ELF-1 (cell line): ENCODE measurements at regions not wholly inside any gene's neighbourhood (a gene's known extent, or its start where the extent isn't known, plus 50 kb on each side); places are given as distances from the start of the nearest gene placed in this dataset.
"Not testable (repeated sequence)": the region's sequence is repeated elsewhere in the genome, so short reads cannot be mapped to it uniquely, and the experiment has no call there.

Experiments
- DNase-seq: peaks from one replicate; pipeline ENCODE4 v3.0.0-alpha.2; 2016; ENCODE audit warnings: low read depth, low spot score

GRCh38 chr5:100232736-100233135, 302.4 kb upstream of the FAM174A start:
- DNase-seq, result no peak

- DNase-seq, result no peak
Measured at GRCh38 chr5:100188778-100189177, 346.4 kb upstream of the FAM174A start.

DNA sequence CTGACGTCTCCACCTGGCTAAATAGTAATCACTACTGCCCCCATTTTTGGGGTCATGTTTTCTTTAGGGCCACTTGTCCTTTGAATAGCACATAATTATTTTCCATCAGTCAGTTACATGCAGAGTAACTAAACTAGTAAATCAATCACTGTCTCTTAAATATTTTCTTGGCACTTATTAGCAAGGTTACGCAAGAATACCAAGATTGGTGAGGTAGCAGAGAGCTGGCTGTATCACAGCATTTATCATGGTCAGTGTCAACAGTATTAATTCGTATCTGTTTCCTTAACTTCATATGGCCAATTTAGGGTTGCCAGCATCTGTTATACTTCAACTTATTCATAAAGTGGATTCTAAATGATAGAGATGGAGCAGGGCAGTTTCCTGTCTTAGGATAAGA, 346.8 kb upstream of the FAM174A start:
- no peak for DNase-seq

DNA sequence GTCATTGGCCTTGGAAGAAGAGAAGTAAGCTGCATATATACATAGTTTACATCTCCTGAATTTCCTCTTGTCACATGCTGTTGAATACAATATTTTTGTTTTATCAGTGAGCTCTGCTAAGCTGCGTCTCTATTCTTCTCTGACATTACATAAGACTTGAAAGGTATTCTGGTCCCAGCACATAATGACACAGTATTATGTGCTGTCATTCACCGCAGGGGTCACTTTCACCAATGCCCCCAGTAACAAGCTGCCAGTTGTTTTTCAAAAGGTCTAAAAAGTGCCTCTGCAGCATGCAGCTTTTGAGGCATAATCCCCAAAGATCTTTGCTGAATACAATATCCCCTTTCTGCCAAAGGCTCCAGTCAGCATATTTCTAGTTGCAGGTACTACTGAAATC, 349.0 kb upstream of the FAM174A start:
- DNase-seq, result no peak

DNA sequence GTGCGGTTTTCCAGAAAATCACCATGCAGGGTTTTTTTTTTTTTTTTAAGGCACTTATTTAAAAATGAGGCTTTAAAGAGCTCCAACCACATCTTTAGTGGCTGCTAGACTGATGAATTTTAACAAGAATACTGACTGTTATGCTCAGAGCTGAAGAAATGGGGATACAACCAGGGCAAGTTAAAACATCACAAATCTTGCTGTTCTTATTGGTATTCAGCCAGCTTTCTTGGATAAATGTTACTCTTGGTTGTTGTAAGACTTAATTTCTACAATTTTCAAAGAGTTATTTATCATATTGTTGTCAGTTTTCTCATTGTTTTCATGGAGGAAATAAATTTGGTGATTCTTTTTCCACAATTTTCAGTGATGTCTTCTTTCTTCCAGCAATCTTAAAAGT, 352.8 kb upstream of the FAM174A start:
- no peak for DNase-seq

DNA sequence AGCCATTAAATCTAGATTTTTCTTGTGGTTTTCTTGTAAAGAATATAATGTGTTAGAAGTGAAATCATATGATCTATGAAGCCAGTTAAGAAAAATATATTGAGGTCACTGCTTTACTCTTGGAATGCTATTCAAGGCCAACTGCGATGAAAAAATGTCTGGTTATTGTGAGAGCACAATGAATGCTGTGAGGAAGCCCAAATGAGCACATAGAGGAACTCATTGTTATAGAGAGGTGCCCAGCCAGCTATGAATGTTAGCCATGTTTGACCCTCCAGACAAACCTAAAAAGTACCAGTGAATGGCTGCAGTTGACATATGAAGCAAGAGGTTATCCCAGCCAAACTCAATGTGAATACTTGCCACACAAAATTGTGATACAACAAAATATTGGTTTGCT, 359.8 kb upstream of the FAM174A start:
- no peak for DNase-seq

- no peak for DNase-seq
Measured at GRCh38 chr5:100165309-100165708, 369.9 kb upstream of the FAM174A start.

GRCh38 chr5:100161868-100162267, 373.3 kb upstream of the FAM174A start:
- no peak for DNase-seq

DNA sequence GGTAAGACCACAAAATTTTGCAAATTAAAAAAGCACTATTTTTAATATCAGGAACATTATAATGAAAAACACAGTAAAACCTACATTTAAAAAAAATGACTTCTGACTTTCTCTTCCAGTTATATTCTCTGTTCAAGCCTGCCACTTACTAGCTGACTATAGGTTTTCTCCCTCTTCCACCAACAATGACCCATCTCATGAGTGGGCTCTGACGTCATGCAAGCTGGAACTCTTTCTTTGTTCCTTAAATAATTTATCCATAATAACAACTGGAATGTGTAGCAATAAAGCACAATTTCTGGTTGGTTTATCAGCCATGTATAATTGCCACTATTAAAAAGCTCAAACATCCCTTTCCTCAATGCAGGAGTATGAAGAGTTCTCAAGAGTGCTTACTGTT, 378.1 kb upstream of the FAM174A start:
- no peak for DNase-seq

DNA sequence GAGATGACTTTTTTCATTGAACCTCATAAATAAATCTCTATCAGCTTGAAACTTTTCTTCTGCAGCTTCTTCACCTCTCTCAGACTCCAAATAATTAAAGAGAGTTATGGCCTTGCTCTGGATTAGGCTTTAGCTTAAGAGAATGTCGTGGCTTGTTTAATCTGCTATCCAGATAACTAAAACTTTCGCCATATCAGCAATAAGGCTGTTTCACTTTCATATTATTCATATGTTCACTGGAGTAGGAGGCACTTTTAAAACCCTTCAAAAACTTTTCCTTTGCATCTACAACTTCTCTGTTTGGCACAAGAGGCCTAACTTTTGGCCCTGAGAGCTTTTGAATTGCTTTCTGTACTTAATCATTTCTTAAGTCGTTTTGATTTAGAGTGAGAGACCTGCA, 386.9 kb upstream of the FAM174A start:
- no peak for DNase-seq

DNA sequence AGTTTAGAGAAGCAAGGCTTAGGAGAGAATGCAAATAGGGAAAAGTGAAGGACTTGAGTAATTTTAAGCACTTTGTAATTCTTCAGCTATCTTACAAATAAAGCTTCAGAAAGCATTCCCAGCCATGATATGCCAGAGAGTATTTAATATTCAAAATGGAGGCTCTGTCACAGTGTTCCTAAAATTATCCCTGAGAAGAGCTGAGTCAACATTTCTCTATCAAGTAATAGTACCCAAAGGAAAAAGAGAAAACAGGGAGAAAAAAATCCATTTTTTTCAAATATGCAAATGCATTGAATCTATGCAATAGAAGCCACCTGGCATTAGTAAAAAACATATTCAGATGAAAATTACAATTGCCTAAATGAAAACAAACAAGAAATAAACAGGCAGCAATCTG, 392.6 kb upstream of the FAM174A start:
- DNase-seq, result no peak

DNA sequence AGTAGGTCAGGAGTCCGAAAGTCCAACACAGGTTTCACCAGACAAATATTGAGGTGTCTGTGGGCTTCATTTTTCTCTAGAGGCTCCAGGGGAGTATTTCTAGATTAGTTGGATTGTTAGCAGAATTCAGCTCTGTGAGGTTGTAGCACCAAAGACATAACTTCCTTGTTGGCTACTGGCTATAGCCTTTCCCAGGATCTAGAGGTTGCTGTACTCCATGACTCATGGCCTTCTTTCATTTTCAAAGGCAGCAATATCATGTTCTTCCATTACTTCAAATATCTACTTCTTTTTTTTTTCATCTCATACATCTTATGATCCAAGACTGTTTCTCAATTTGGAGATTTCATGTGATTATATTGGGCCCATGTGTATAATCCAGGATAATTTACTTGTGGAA, 404.0 kb upstream of the FAM174A start:
- no peak for DNase-seq

DNA sequence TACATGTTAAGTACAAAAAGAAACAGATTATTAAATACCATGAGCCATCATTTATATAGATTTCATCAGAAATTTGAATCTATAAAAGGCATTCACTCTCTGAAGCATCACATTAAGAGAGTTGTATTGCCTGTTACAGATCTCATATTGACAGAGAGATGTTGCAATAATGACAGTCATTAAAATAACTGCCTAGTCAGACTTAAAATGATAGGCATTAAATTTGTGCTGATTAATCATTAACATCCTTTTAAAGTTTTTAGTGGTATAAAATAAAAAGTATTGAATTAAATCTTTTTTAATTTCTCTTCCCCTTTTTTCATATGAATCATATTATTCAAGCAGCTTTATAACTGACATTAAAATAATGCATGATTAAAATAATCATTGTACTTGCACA, 404.9 kb upstream of the FAM174A start:
- DNase-seq, result no peak

- DNase-seq, result no peak
Measured at GRCh38 chr5:100119903-100120302, 415.3 kb upstream of the FAM174A start.

- no peak for DNase-seq
Measured at GRCh38 chr5:100110497-100110896, 424.7 kb upstream of the FAM174A start.

- DNase-seq, result no peak
Measured at GRCh38 chr5:100108883-100109282, 426.3 kb upstream of the FAM174A start.

DNA sequence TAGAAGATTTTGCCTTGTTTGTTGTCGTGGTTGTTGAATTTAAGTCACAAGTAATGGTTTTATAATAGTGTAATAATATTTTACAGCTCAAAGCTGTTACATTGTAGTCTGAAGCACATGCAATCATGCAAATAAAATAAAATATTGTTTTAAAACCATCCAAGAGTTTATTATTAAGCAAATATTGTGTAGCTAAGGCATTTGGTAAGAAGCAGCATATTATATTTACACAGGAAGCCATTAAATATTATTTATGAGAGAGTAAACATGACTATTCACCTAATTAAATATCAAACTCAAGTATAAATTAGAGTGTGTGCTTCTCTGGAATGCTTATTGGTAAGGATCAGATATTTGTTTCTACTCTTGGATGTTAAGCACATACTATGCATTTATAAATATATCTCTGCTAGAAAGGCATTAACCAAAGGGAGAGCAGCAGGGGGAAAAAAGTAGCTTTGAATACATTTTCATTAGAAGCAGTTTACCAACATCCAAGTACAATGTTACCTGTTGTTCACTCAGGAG, 431.5 kb upstream of the FAM174A start:
- DNase-seq, result not testable (repeated sequence)

DNA sequence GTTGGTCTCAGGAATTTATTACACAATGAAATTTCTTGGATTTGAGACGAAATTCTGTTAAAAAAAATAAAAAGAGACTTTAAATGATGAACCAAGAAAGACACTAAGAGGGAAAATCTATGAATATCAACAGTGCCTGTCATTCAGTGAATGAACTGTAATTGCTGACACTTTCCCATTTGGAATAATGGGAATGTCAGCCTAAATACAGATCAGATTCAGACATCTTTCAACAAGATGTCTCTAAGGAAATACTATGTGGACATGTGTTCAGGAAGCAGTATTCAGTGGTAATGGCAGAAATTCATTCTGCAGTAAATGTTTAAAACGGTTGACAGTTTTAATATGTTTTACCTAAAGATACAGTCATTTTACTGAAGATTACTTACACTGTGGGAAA, 433.7 kb upstream of the FAM174A start:
- DNase-seq, result not testable (repeated sequence)

DNA sequence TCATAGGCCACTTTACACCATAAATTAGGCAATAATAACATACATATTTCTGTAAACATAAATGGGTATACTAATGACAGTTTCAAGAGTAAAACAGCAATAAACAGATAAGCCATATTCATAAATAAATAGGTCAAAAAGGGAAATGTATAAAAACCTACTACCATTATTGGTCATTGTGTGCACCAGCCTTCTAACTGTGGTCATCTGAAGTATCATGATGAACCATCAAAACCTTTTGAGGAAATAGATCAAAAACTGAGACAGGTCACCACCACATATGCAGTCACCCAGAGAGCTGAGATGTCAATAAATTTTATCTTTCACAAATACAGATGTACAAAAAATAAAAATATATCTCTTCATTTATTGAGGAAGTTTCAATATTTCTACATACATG, 438.8 kb upstream of the FAM174A start:
- not testable (repeated sequence) for DNase-seq

GRCh38 chr5:100080703-100081102, 454.5 kb upstream of the FAM174A start:
- not testable (repeated sequence) for DNase-seq

GRCh38 chr5:100079163-100079562, 456.0 kb upstream of the FAM174A start:
- not testable (repeated sequence) for DNase-seq

DNA sequence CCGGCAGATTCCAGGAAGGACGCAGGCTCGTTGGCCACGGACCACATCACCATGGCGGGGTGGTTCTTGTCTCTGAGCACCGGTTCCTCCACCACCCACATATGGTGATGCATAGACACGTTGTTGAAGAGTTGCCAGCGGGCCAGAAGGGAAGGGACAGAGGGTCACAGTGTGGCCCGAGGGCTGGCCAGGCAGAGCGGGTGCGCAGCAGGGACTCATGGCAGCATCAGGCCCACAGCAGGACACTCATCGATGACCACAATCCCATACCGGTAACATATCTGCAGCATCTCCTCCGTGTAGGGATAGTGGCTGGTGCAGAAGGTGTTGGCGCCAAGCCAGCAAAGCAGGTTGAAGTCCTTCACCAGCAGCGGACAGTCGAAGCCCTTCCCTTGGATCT, 469.2 kb upstream of the FAM174A start:
- DNase-seq, result not testable (repeated sequence)

DNA sequence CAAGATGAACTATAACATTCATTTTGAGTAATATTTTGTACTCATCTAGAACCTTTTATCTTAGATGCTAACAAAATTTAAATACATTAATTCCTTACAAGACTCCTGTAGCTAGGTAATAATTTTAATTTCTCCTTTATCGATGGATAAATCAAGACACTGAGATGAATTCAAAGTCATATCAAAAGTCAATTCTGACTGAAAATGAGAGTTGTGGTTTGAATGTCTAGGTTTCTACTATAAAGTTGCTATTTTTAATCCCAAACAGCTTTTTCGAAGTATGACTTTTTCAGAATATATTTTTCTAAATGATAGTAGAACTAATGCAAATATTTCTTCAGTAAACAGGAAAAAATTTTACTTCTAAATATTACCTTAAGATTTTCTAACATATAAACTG, 491.7 kb upstream of the FAM174A start:
- no peak for DNase-seq

DNA sequence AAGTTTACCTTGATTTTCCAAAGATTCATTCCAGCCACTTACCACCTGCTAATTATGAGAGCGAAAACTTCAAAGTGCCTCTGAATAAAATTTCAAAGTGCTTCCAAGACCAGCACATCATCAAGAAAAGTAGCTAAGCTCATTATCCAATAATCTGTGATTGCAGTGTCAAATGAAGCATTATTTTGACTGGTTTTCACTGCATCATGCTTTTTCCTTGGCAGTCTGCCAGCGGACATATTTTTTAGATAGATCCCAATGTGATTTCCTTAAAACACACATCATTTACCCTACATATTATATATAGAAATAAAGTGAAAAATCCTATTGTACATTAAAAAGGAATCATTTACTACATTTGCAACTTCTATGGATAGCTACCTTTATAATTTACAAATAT, 508.6 kb upstream of the FAM174A start:
- no peak for DNase-seq
